Smooth muscle cell (in vitro differentiated cells): ENCODE measurements at regions not wholly inside any gene's neighbourhood (a gene's known extent, or its start where the extent isn't known, plus 50 kb on each side); places are given as distances from the start of the nearest gene placed in this dataset.

Experiments used
- DNase-seq: peaks from one replicate; lab custom pipeline; 2025; ENCODE audit not compliant: unreplicated experiment; lab: John Stamatoyannopoulos, UW
- H2AFZ ChIP-seq: fragments of 200-600 bp; sonication (generic); 2 replicates; pipeline ENCODE4 v1.6.0; 2016; ENCODE audit warnings: antibody characterized with exemption, low read depth, mild to moderate bottlenecking
- H3F3A ChIP-seq: fragments of 200-600 bp; sonication (generic); 2 replicates; pipeline ENCODE4 v1.6.0; 2017; ENCODE audit warnings: antibody characterized with exemption, low read depth
- H3K27ac ChIP-seq: fragments of 200-600 bp; sonication (generic); 2 replicates; pipeline ENCODE4 v1.5.1; 2016; ENCODE audit warnings: low read depth, mild to moderate bottlenecking
- H3K27me3 ChIP-seq: fragments of 200-600 bp; sonication (generic); 2 replicates; pipeline ENCODE4 v1.6.1; 2016; ENCODE audit warnings: low read depth, mild to moderate bottlenecking
- H3K36me3 ChIP-seq: fragments of 200-600 bp; sonication (generic); 2 replicates; pipeline ENCODE4 v1.5.1; 2016; ENCODE audit warnings: low read depth
- H3K4me1 ChIP-seq: fragments of 200-600 bp; sonication (generic); 2 replicates; pipeline ENCODE4 v1.5.1; 2016; ENCODE audit warnings: low read depth
- H3K4me2 ChIP-seq: fragments of 200-600 bp; sonication (generic); 2 replicates; pipeline ENCODE4 v1.6.0; 2016; ENCODE audit warnings: mild to moderate bottlenecking
- H3K4me3 ChIP-seq: fragments of 200-600 bp; sonication (generic); 2 replicates; pipeline ENCODE4 v1.5.1; 2016; ENCODE audit warnings: mild to moderate bottlenecking
- H3K79me2 ChIP-seq: fragments of 200-600 bp; sonication (generic); 2 replicates; pipeline ENCODE4 v1.6.0; 2016; ENCODE audit warnings: low read depth, mild to moderate bottlenecking
- H3K9ac ChIP-seq: fragments of 200-600 bp; sonication (generic); 2 replicates; pipeline ENCODE4 v1.6.0; 2016; ENCODE audit warnings: low read depth
- H3K9me3 ChIP-seq: fragments of 200-600 bp; sonication (generic); replicated peaks from 2 replicates; pipeline ENCODE4 v1.5.1; 2016; ENCODE audit warnings: low read depth
- H4K20me1 ChIP-seq: fragments of 200-600 bp; sonication (generic); 2 replicates; pipeline ENCODE4 v1.6.0; 2016; ENCODE audit warnings: low read depth
- CTCF ChIP-seq: fragments of 200-600 bp; sonication (generic); IDR thresholded peaks from 2 replicates; pipeline ENCODE4 v1.5.1; 2017; ENCODE audit warnings: borderline replicate concordance, mild to moderate bottlenecking, antibody characterized with exemption; ENCODE audit not compliant: insufficient read depth, poor library complexity, severe bottlenecking
- WGBS: methylation state at CpG from one replicate; pipeline ENCODE4 v1.1.7; 2016; ENCODE audit warnings: low lambda C conversion rate; 5-methylcytosine and 5-hydroxymethylcytosine counted together

DNA sequence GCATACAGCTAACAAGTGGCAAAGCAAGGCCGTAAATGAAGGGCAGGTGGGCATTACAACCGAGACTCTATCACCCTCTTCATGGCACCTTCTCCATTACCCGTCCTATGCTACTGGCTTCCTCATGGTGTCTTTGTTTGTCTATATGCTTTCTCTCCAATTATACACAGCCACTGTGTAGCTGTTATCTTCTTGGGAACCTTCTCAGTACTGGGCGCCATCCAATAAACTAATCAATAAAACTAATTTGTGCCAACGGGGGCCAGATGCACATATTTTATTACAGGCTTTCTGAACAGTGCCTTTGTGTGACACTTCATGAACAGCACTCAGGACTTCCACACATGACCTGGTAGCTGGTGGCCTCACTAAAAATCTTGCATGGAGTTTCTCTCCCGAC, 149.8 kb upstream of the PCSK2 start:
- DNase-seq = no peak
- H3K36me3 ChIP-seq = no peaks in the 10 kb centered on the region
- H3F3A ChIP-seq = no peaks in the 10 kb centered on the region
- no peak overlapping the region for H3K4me3 ChIP-seq
- 86% methylated on average over 6 of the region's 6 CpGs for WGBS
- H3K27ac ChIP-seq = no peak overlapping the region
- TF ChIP-seq CTCF = no peak
- no peak overlapping the region for H2AFZ ChIP-seq
- H3K9ac ChIP-seq = no peak overlapping the region
- no peaks in the 10 kb centered on the region for H4K20me1 ChIP-seq
- no peaks in the 10 kb centered on the region for H3K9me3 ChIP-seq
- H3K79me2 ChIP-seq = no peaks in the 10 kb centered on the region
- H3K27me3 ChIP-seq = no peaks in the 10 kb centered on the region
- no peaks in the 10 kb centered on the region for H3K4me1 ChIP-seq
- H3K4me2 ChIP-seq = no peak overlapping the region

- DNase-seq = no peak
- Histone ChIP-seq H3K4me1 (no peaks in the 10 kb centered on the region), H3K27ac (no peak overlapping the region), H3K27me3 (no peaks in the 10 kb centered on the region), H3K79me2 (no peaks in the 10 kb centered on the region), H3K4me2 (no peak overlapping the region), H3K9me3 (no peaks in the 10 kb centered on the region), H2AFZ (no peak overlapping the region), H3K4me3 (no peak overlapping the region), H3F3A (no peaks in the 10 kb centered on the region), H3K36me3 (no peaks in the 10 kb centered on the region), H3K9ac (no peak overlapping the region), H4K20me1 (no peaks in the 10 kb centered on the region)
- 38% methylated on average over 1 of the region's 1 CpG for WGBS
- TF ChIP-seq CTCF = no peak
These were observed 143.1 kb upstream of the PCSK2 start for GRCh38 chr20:17083738-17084137.

- Histone ChIP-seq H3F3A (no peaks in the 10 kb centered on the region), H3K36me3 (no peaks in the 10 kb centered on the region), H3K27me3 (no peaks in the 10 kb centered on the region), H4K20me1 (no peaks in the 10 kb centered on the region), H3K79me2 (no peaks in the 10 kb centered on the region), H3K27ac (no peak overlapping the region), H3K4me3 (no peak overlapping the region), H2AFZ (no peak overlapping the region), H3K9ac (no peak overlapping the region), H3K4me1 (no peaks in the 10 kb centered on the region), H3K4me2 (no peak overlapping the region), H3K9me3 (no peaks in the 10 kb centered on the region)
- no peak for DNase-seq
- no peak for TF ChIP-seq CTCF
- WGBS = 81% methylated on average over 3 of the region's 3 CpGs
These were observed 141.9 kb upstream of the PCSK2 start for GRCh38 chr20:17084909-17085308.

GRCh38 chr20:17093782-17094181, 133.1 kb upstream of the PCSK2 start:
- Histone ChIP-seq H3K9ac (no peak overlapping the region), H3K4me3 (no peak overlapping the region), H3K27ac (no peak overlapping the region), H3K9me3 (no peaks in the 10 kb centered on the region), H3K4me2 (no peak overlapping the region), H3F3A (no peaks in the 10 kb centered on the region), H3K36me3 (no peaks in the 10 kb centered on the region), H3K79me2 (no peaks in the 10 kb centered on the region), H2AFZ (no peak overlapping the region), H3K27me3 (no peaks in the 10 kb centered on the region), H4K20me1 (no peaks in the 10 kb centered on the region), H3K4me1 (no peaks in the 10 kb centered on the region)
- TF ChIP-seq CTCF = no peak
- no peak for DNase-seq
- 74% methylated on average over 4 of the region's 4 CpGs for WGBS
